ENCODE measurements at regions not wholly inside any gene's neighbourhood (a gene's known extent, or its start where the extent isn't known, plus 50 kb on each side); places are given as distances from the start of the nearest gene placed in this dataset.
"Not testable (repeated sequence)": the region's sequence is repeated elsewhere in the genome, so short reads cannot be mapped to it uniquely, and the experiment has no call there.

GRCh38 chr12:9319044-9319841 lies 111.0 kb upstream of the PZP start:
- H3K9me3 ChIP-seq (ENCODE audit: control insufficient read depth, low read depth, low read length) = no peaks in the 10 kb centered on the region
- Mint-ChIP-seq H3K36me3 (ENCODE audit: insufficient read depth in 1 of 3, low read depth in 3 of 3) (peaks cover 0 to 11% (median 2%) of the 10 kb centered on the region in 3 experiments; a peak in 3 of 7 replicates), H3K9me3 (no peaks in the 10 kb centered on the region), H3K4me1 (peaks cover 9 to 11% of the 10 kb centered on the region in 2 experiments), H3K4me3 (no peak overlapping the region), H3K27ac (peak overlapping the region in 2 of 3 experiments; percentile 3 to 29; a peak in 2 of 7 replicates), H3K27me3 (ENCODE audit: low read depth) (no peaks in the 10 kb centered on the region)
- no peaks in the 10 kb centered on the region for H3K79me1 ChIP-seq (ENCODE audit: insufficient read depth, low read depth, low read length, poor library complexity, severe bottlenecking)
- no peaks in the 10 kb centered on the region for H3K79me2 ChIP-seq (ENCODE audit: insufficient read depth, low read length)
- no peak overlapping the region for H3K9ac ChIP-seq (ENCODE audit: extremely low read depth, insufficient read length, low read length)
- no peak overlapping the region for H3K56ac ChIP-seq (ENCODE audit: insufficient read length, low read depth, low read length)
- H4K20me1 ChIP-seq (ENCODE audit: control insufficient read depth, insufficient read depth, insufficient read length) = no peaks in the 10 kb centered on the region
- no peak overlapping the region for H2BK12ac ChIP-seq (ENCODE audit: insufficient read length, low read depth, low read length)
- no peak overlapping the region for H4K91ac ChIP-seq (ENCODE audit: insufficient read length, low read depth, low read length)
- TF ChIP-seq, protein P1, sequence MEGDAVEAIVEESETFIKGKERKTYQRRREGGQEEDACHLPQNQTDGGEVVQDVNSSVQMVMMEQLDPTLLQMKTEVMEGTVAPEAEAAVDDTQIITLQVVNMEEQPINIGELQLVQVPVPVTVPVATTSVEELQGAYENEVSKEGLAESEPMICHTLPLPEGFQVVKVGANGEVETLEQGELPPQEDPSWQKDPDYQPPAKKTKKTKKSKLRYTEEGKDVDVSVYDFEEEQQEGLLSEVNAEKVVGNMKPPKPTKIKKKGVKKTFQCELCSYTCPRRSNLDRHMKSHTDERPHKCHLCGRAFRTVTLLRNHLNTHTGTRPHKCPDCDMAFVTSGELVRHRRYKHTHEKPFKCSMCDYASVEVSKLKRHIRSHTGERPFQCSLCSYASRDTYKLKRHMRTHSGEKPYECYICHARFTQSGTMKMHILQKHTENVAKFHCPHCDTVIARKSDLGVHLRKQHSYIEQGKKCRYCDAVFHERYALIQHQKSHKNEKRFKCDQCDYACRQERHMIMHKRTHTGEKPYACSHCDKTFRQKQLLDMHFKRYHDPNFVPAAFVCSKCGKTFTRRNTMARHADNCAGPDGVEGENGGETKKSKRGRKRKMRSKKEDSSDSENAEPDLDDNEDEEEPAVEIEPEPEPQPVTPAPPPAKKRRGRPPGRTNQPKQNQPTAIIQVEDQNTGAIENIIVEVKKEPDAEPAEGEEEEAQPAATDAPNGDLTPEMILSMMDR (conservative IDR thresholded peaks at IDR 0.05) = no peak
- H4K5ac ChIP-seq (ENCODE audit: insufficient read length, low read depth, low read length) = no peak overlapping the region
- no peak overlapping the region for H3K27ac ChIP-seq (ENCODE audit: insufficient read length, low read depth, low read length)
- H3K18ac ChIP-seq (ENCODE audit: insufficient read length, low read depth, low read length) = no peak overlapping the region
- H4K8ac ChIP-seq (replicated peaks; ENCODE audit: insufficient read length, low read depth, low read length) = no peak overlapping the region
- no peak overlapping the region for H2AFZ ChIP-seq (ENCODE audit: low read length)
- no peaks in the 10 kb centered on the region for H3K27me3 ChIP-seq (ENCODE audit: insufficient read depth, low read length)
- no peaks in the 10 kb centered on the region for H3K4me1 ChIP-seq (ENCODE audit: insufficient read depth, low read length)
- H2BK120ac ChIP-seq (ENCODE audit: low read depth, low read length, poor library complexity, severe bottlenecking) = no peak overlapping the region
- no peak overlapping the region for H2AK5ac ChIP-seq (ENCODE audit: insufficient read length, low read length)
- no peak overlapping the region for H3K4ac ChIP-seq (ENCODE audit: low read depth, low read length)
- DNase-seq = no peak
- H3K14ac ChIP-seq (ENCODE audit: insufficient read depth, low read length) = no peak overlapping the region
- H3K23ac ChIP-seq (ENCODE audit: insufficient read length, low read depth, low read length) = no peak overlapping the region
- WGBS (ENCODE audit: extremely low coverage, insufficient read length, low lambda C conversion rate) = no CpG with 5 or more reads among the region's 8 CpGs
- H2BK5ac ChIP-seq (ENCODE audit: insufficient read length, low read length) = no peak overlapping the region
- no peak overlapping the region for H3T11ph ChIP-seq (ENCODE audit: low read length)
- H2BK20ac ChIP-seq (ENCODE audit: low read depth, low read length, poor library complexity, severe bottlenecking) = no peak overlapping the region
- H3K23me2 ChIP-seq (ENCODE audit: insufficient read length, low read depth, low read length, poor library complexity, severe bottlenecking) = no peaks in the 10 kb centered on the region
- no peak overlapping the region for H3K4me2 ChIP-seq (ENCODE audit: insufficient read depth, insufficient read length, low read length)
- H2BK15ac ChIP-seq (ENCODE audit: low read depth, low read length) = no peak overlapping the region

GRCh38 chr12:9313479-9313878 lies 105.3 kb upstream of the PZP start:
- H3K27me3 Mint-ChIP-seq (ENCODE audit: low read depth); H3K79me2 ChIP-seq (ENCODE audit: insufficient read depth, low read length); H2BK20ac ChIP-seq (ENCODE audit: low read depth, low read length, poor library complexity, severe bottlenecking); H3T11ph ChIP-seq (ENCODE audit: low read length); H3K9me3 Mint-ChIP-seq; H3K4me2 ChIP-seq (ENCODE audit: insufficient read depth, insufficient read length, low read length); H3K4me1 Mint-ChIP-seq; H3K14ac ChIP-seq (ENCODE audit: insufficient read depth, low read length); H3K9ac ChIP-seq (ENCODE audit: extremely low read depth, insufficient read length, low read length); H3K23me2 ChIP-seq (ENCODE audit: insufficient read length, low read depth, low read length, poor library complexity, severe bottlenecking); H3K23ac ChIP-seq (ENCODE audit: insufficient read length, low read depth, low read length); H3K56ac ChIP-seq (ENCODE audit: insufficient read length, low read depth, low read length); H2AK5ac ChIP-seq (ENCODE audit: insufficient read length, low read length); H3K18ac ChIP-seq (ENCODE audit: insufficient read length, low read depth, low read length); DNase-seq; H4K8ac ChIP-seq (replicated peaks; ENCODE audit: insufficient read length, low read depth, low read length); H2BK120ac ChIP-seq (ENCODE audit: low read depth, low read length, poor library complexity, severe bottlenecking); H3K4me3 Mint-ChIP-seq; H2BK15ac ChIP-seq (ENCODE audit: low read depth, low read length); H3K9me3 ChIP-seq (ENCODE audit: control insufficient read depth, low read depth, low read length); H2AFZ ChIP-seq (ENCODE audit: low read length); H3K4ac ChIP-seq (ENCODE audit: low read depth, low read length); H3K27ac ChIP-seq (ENCODE audit: insufficient read length, low read depth, low read length); H4K20me1 ChIP-seq (ENCODE audit: control insufficient read depth, insufficient read depth, insufficient read length); H3K27me3 ChIP-seq (ENCODE audit: insufficient read depth, low read length); H2BK12ac ChIP-seq (ENCODE audit: insufficient read length, low read depth, low read length); H2BK5ac ChIP-seq (ENCODE audit: insufficient read length, low read length); H4K91ac ChIP-seq (ENCODE audit: insufficient read length, low read depth, low read length); H3K79me1 ChIP-seq (ENCODE audit: insufficient read depth, low read depth, low read length, poor library complexity, severe bottlenecking); H4K5ac ChIP-seq (ENCODE audit: insufficient read length, low read depth, low read length); H3K4me1 ChIP-seq (ENCODE audit: insufficient read depth, low read length): not testable (repeated sequence)
- Mint-ChIP-seq H3K36me3 (ENCODE audit: insufficient read depth in 1 of 3, low read depth in 3 of 3) (peaks cover 9 to 28% (median 18%) of the 10 kb centered on the region in 3 experiments; a peak in 6 of 7 replicates), H3K27ac (peak overlapping the region in 1 of 3 experiments; percentile 67; a peak in 1 of 7 replicates)
- WGBS (ENCODE audit: extremely low coverage, insufficient read length, low lambda C conversion rate) = no CpG with 5 or more reads among the region's 6 CpGs

All from H9 (cell line).